Heart right ventricle (tissue), 16 donors: ENCODE measurements at regions not wholly inside any gene's neighbourhood (a gene's known extent, or its start where the extent isn't known, plus 50 kb on each side); places are given as distances from the start of the nearest gene placed in this dataset.

Experiments
- ATAC-seq, 8 donors: fragments of 200-7000 bp; cut with Tn5 transposase; one replicate each; pipeline ENCODE4 v1.9.1; 2020; ENCODE audit warnings: mild to moderate bottlenecking in 8 of 8, moderate library complexity in 8 of 8, moderate number of reproducible peaks in 1 of 8
- DNase-seq, 2 donors: peaks; one replicate each; pipeline ENCODE4 v3.0.0-alpha.2; 2020
- H3K27ac ChIP-seq, 10 donors: fragments of 200-600 bp; sonication (generic) in 2 of 10; one replicate each; pipeline versions ENCODE4 v1.5.0 to v1.8.0; 2020 to 2022; ENCODE audit warnings: mild to moderate bottlenecking in 3 of 10
- H3K27me3 ChIP-seq, 7 donors: fragments of 200-600 bp; one replicate each; pipeline ENCODE4 v1.8.0; 2021 to 2022; ENCODE audit warnings: mild to moderate bottlenecking in 2 of 7
- H3K36me3 ChIP-seq, 9 donors: fragments of 200-600 bp; sonication (generic) in 1 of 9; one replicate each; pipeline versions ENCODE4 v1.5.0 to v1.8.0; 2020 to 2022; ENCODE audit warnings: mild to moderate bottlenecking in 2 of 9
- H3K4me1 ChIP-seq, 9 donors: fragments of 200-600 bp; sonication (generic) in 1 of 9; one replicate each; pipeline versions ENCODE4 v1.5.0 to v1.8.0; 2020 to 2022; ENCODE audit warnings: mild to moderate bottlenecking in 4 of 9
- H3K4me3 ChIP-seq, 10 donors: fragments of 200-600 bp; sonication (generic) in 2 of 10; one replicate each; pipeline versions ENCODE4 v1.5.0 to v1.8.0; 2020 to 2022; ENCODE audit warnings: mild to moderate bottlenecking in 7 of 10, moderate library complexity in 2 of 10
- H3K9me3 ChIP-seq, 11 donors: fragments of 200-600 bp in 10 of 11; sonication (generic) in 2 of 11; one replicate each; pipeline versions ENCODE4 v1.5.0 to v1.8.0; 2013 to 2022; ENCODE audit warnings: mild to moderate bottlenecking in 2 of 11, control low read depth in 1 of 11, moderate library complexity in 1 of 11
- CTCF ChIP-seq, 9 donors: fragments of 200-600 bp; sonication (generic) in 2 of 9; IDR thresholded peaks; one replicate each; pipeline versions ENCODE4 v1.5.0 to v1.8.0; 2021 to 2022; ENCODE audit warnings: antibody characterized with exemption in 9 of 9, mild to moderate bottlenecking in 5 of 9, moderate library complexity in 1 of 9
- WGBS, 2 donors: extraction: QIAGEN DNeasy Blood & Tissue Kit; methylation state at CpG; one replicate each; pipeline ENCODE4 v1.1.7; 2013; ENCODE audit warnings: inconsistent platforms in 1 of 2; 5-methylcytosine and 5-hydroxymethylcytosine counted together
- intact Hi-C, 10 donors: fragments of 100-400 bp; cut with DNase I; formaldehyde crosslinking; loops; one replicate each; pipeline versions ENCODE4 v1.11.1 to v1.14.2; 2022
- donor health status: Arrhythmogenic right ventricular cardiomyopathy.
- donor health status: ischemic (EF 13 %, LVEDD 7.1; RV severe dilation, severe dysfunction).
- donor health status: healthy with polysubstance abuse.
- donor health status: DM: no; HTN: yes; CAD: no.
- donor health status: DM: no; HTN: no; CAD: no.
- donor health status: ischemic (EF 25% LVEDD 6.9; RV normal size, moderate dysfunction).
- donor health status: ischemic (EF 25% LVEDD 5.7; RV mildly dilated, moderate dysfunction).
- donor health status: healthy.
- donor health status: DM: yes; HTN: yes; CAD: no.
- donor health status: Ischemic cardiomyopathy.
- donor health status: ischemic (EF 35%, LVEDD 5.7; RV mildly dilated, moderate dysfunction).
- donor health status: nonischemic (EF 11% LVEDD 7.7; RV severe dilation, severe dysfunction).
- donor health status: DM: yes; HTN: yes; CAD: no.
- donor health status: PGD.
- donor health status: ischemic (EF 29% LVEDD 5.4; RV normal size, mild dysfunction).
- donor health status: nonischemic (EF 23%, LVEDD 6.1; RV moderate dilation, normal function).

GRCh38 chr1:162912061-162912667 lies 51.2 kb upstream of the CCDC190 start:
- no peak for DNase-seq
- Histone ChIP-seq H3K9me3 (peaks cover 0 to 31% (median 10%) of the 10 kb centered on the region in 11 donors), H3K4me1 (no peaks in the 10 kb centered on the region), H3K27me3 (no peaks in the 10 kb centered on the region), H3K4me3 (no peak overlapping the region), H3K36me3 (no peaks in the 10 kb centered on the region), H3K27ac (no peak overlapping the region)
- no peak for ATAC-seq
- WGBS, 2 donors = 86 to 89% methylated on average over 1 of the region's 1 CpG
- no peak for TF ChIP-seq CTCF (IDR thresholded peaks at IDR 0.05)
- intact Hi-C loops = no loop called here
